Neuronal stem cell (in vitro differentiated cells): ENCODE measurements at regions not wholly inside any gene's neighbourhood (a gene's known extent, or its start where the extent isn't known, plus 50 kb on each side); places are given as distances from the start of the nearest gene placed in this dataset.

Experiments used
- DNase-seq: peaks from one replicate; pipeline ENCODE4 v3.0.0-alpha.2; 2013; ENCODE audit warnings: low spot score
- H2AFZ ChIP-seq: one replicate; pipeline ENCODE4 v1.6.1; 2013; ENCODE audit warnings: mild to moderate bottlenecking, low read length, inconsistent platforms
- H2AK5ac ChIP-seq: 2 replicates; pipeline ENCODE4 v1.6.1; 2013; ENCODE audit warnings: low read depth, mild to moderate bottlenecking, inconsistent platforms, low read length, moderate library complexity, mixed read lengths
- H2BK120ac ChIP-seq: 2 replicates; pipeline ENCODE4 v1.6.1; 2013; ENCODE audit warnings: low read depth, mild to moderate bottlenecking, inconsistent platforms, low read length, moderate library complexity, mixed read lengths
- H2BK12ac ChIP-seq: one replicate; pipeline ENCODE4 v1.6.1; 2013; ENCODE audit warnings: low read length, inconsistent platforms
- H2BK15ac ChIP-seq: 2 replicates; pipeline ENCODE4 v1.6.1; 2013; ENCODE audit warnings: mild to moderate bottlenecking, low read length, inconsistent platforms, mixed read lengths
- H2BK5ac ChIP-seq: one replicate; pipeline ENCODE4 v1.6.1; 2013; ENCODE audit warnings: inconsistent platforms, mild to moderate bottlenecking, low read length, moderate library complexity
- H3K14ac ChIP-seq: one replicate; pipeline ENCODE4 v1.6.1; 2013; ENCODE audit warnings: low read length, inconsistent platforms
- H3K18ac ChIP-seq: 2 replicates; pipeline ENCODE4 v1.6.1; 2013; ENCODE audit warnings: low read length, inconsistent platforms
- H3K23ac ChIP-seq: 2 replicates; pipeline ENCODE4 v1.6.1; 2013; ENCODE audit warnings: low read depth, mild to moderate bottlenecking, mixed read lengths, low read length, inconsistent platforms; ENCODE audit not compliant: poor library complexity
- H3K27ac ChIP-seq: replicated peaks from 3 replicates; pipeline ENCODE4 v1.5.1; 2013; ENCODE audit warnings: low read length, inconsistent platforms
- H3K27me3 ChIP-seq, 3 experiments: 2 replicates each; pipeline ENCODE4 v1.6.1; 2013; ENCODE audit warnings: low read length in 3 of 3, mild to moderate bottlenecking in 2 of 3, inconsistent platforms in 1 of 3, low read depth in 1 of 3, mixed read lengths in 1 of 3, moderate library complexity in 1 of 3; ENCODE audit not compliant: control insufficient read depth in 3 of 3, insufficient read depth in 3 of 3
- H3K36me3 ChIP-seq, 2 donors: replicated peaks in 1 of 2; 2 replicates each; pipeline ENCODE4 v1.6.1; 2013; ENCODE audit warnings: low read length in 2 of 2; ENCODE audit not compliant: control insufficient read depth in 2 of 2, insufficient read depth in 2 of 2
- H3K4ac ChIP-seq: 2 replicates; pipeline ENCODE4 v1.6.1; 2013; ENCODE audit warnings: inconsistent platforms, mild to moderate bottlenecking, low read length, moderate library complexity
- H3K4me1 ChIP-seq, 2 donors: 1 replicate in 1 of 2; 2 replicates in 1 of 2; pipeline ENCODE4 v1.6.1; 2013; ENCODE audit warnings: low read length in 2 of 2, low read depth in 1 of 2; ENCODE audit not compliant: control insufficient read depth in 2 of 2, insufficient read depth in 1 of 2
- H3K4me2 ChIP-seq: one replicate; pipeline ENCODE4 v1.6.1; 2013; ENCODE audit warnings: mild to moderate bottlenecking, low read length, inconsistent platforms; ENCODE audit not compliant: insufficient read depth, poor library complexity, severe bottlenecking
- H3K4me3 ChIP-seq, 2 donors: 2 replicates each; pipeline ENCODE4 v1.5.1; 2013; ENCODE audit warnings: low read length in 2 of 2, mild to moderate bottlenecking in 2 of 2, inconsistent platforms in 1 of 2, moderate library complexity in 1 of 2
- H3K79me1 ChIP-seq: one replicate; pipeline ENCODE4 v1.6.1; 2013; ENCODE audit warnings: low read depth, mild to moderate bottlenecking, inconsistent platforms, low read length, moderate library complexity
- H3K9ac ChIP-seq: one replicate; pipeline ENCODE4 v1.6.1; 2013; ENCODE audit warnings: mild to moderate bottlenecking, low read depth, low read length, inconsistent platforms; ENCODE audit not compliant: poor library complexity
- H3K9me3 ChIP-seq, 2 donors: replicated peaks in 1 of 2; 2 replicates each; pipeline versions ENCODE3 to v1.6.1; 2013; ENCODE audit warnings: low read length in 2 of 2, mild to moderate bottlenecking in 2 of 2, inconsistent platforms in 1 of 2, low read depth in 1 of 2, mixed read lengths in 1 of 2, moderate library complexity in 1 of 2; ENCODE audit not compliant: control insufficient read depth in 2 of 2, insufficient read depth in 1 of 2
- H4K8ac ChIP-seq: one replicate; pipeline ENCODE4 v1.6.1; 2013; ENCODE audit warnings: low read depth, mild to moderate bottlenecking, inconsistent platforms, low read length, moderate library complexity
- H4K91ac ChIP-seq: one replicate; pipeline ENCODE4 v1.6.1; 2013; ENCODE audit warnings: low read length, low read depth, mild to moderate bottlenecking, inconsistent platforms; ENCODE audit not compliant: poor library complexity
- WGBS, 2 donors: extraction: QIAGEN DNeasy Blood & Tissue Kit; methylation state at CpG; one replicate each; pipeline ENCODE4 v1.1.7; 2013; ENCODE audit warnings: missing lambda C conversion rate in 2 of 2, mixed read lengths in 1 of 2; ENCODE audit not compliant: insufficient read length in 2 of 2, insufficient replicate concordance in 1 of 2; ENCODE audit errors: extremely low coverage in 2 of 2; 5-methylcytosine and 5-hydroxymethylcytosine counted together

DNA sequence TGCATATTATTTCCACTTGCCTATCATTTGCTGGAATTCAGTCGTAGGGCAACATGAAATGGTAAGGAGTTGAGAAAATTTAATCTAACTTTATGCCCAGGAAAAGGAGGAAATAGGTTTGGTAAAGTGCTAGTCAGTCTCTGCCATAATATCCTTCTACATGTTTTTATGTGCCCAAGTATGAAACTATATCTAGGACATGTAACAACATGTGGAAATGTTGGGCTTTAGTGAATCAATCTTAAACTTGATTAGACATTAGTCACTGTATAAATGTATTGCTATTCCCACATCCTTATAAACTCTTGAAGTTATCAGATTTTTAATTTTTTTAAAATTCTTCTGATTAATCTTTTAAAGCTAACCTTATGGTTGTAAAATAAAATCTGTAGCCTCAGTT is 204.7 kb upstream of the ZRANB2 start:
- Histone ChIP-seq H3K27me3 (no peaks in the 10 kb centered on the region), H3K36me3 (no peaks in the 10 kb centered on the region), H3K18ac (no peak overlapping the region), H2AFZ (no peak overlapping the region), H3K4me2 (no peak overlapping the region), H3K27ac (no peak overlapping the region), H2AK5ac (no peak overlapping the region), H3K4me3 (no peak overlapping the region), H3K9me3 (no peaks in the 10 kb centered on the region), H4K8ac (no peak overlapping the region), H2BK15ac (no peak overlapping the region), H2BK120ac (no peak overlapping the region), H3K79me1 (no peaks in the 10 kb centered on the region), H2BK12ac (no peak overlapping the region), H3K14ac (no peak overlapping the region), H3K23ac (no peak overlapping the region), H2BK5ac (no peak overlapping the region), H4K91ac (no peak overlapping the region), H3K4me1 (no peaks in the 10 kb centered on the region), H3K4ac (no peak overlapping the region), H3K9ac (no peak overlapping the region)
- no CpG with 5 or more reads among the region's 1 CpG for WGBS, 2 donors
- no peak for DNase-seq

DNA sequence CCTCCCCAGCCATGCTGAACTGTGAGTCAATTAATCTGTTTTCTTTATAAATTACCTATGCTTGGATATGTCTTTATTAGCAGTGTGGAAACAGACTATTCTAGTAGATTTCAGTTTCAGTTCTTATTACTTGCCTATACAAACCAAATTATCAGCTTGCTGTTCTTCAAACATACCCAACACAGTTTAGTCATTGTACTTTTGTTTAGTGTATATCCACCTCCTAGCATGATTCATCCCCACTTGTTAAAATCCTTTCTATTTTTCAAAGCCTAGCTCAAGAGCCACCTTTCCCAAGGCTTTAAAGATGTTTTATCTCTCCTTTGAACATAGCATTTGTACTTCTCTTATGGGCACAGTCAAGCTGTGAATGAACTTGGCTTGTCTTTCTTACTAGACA is 195.6 kb upstream of the ZRANB2 start:
- Histone ChIP-seq H3K14ac (no peak overlapping the region), H3K4me3 (no peak overlapping the region), H3K27me3 (no peaks in the 10 kb centered on the region), H3K4ac (no peak overlapping the region), H3K36me3 (no peaks in the 10 kb centered on the region), H3K9ac (no peak overlapping the region), H2BK15ac (no peak overlapping the region), H3K4me2 (no peak overlapping the region), H2AFZ (no peak overlapping the region), H4K91ac (no peak overlapping the region), H3K4me1 (no peaks in the 10 kb centered on the region), H2BK12ac (no peak overlapping the region), H3K27ac (no peak overlapping the region), H2BK120ac (no peak overlapping the region), H3K18ac (no peak overlapping the region), H3K23ac (no peak overlapping the region), H3K79me1 (no peaks in the 10 kb centered on the region), H3K9me3 (no peaks in the 10 kb centered on the region), H2AK5ac (no peak overlapping the region), H4K8ac (no peak overlapping the region), H2BK5ac (no peak overlapping the region)
- DNase-seq, result no peak

DNA sequence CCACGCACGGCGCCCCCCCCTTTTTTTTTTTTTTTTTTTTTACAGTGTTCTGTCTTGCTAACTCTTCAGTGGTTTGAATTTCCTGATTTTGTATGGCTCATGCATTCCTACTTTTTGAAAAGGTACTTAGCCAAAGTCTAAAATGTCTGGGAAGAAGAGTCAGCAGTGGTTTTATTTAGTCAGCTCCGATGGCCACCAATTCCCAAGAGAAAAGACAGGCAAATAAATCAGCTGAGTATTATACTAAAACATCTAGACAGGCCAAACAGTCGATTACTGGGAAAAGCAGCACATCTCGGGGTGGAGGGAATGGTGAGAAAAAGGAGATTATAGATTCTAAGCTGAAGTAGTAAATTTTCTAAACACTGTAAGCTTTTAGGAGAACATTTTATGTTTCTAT is 192.5 kb upstream of the ZRANB2 start:
- no CpG with 5 or more reads among the region's 6 CpGs for WGBS, 2 donors

DNA sequence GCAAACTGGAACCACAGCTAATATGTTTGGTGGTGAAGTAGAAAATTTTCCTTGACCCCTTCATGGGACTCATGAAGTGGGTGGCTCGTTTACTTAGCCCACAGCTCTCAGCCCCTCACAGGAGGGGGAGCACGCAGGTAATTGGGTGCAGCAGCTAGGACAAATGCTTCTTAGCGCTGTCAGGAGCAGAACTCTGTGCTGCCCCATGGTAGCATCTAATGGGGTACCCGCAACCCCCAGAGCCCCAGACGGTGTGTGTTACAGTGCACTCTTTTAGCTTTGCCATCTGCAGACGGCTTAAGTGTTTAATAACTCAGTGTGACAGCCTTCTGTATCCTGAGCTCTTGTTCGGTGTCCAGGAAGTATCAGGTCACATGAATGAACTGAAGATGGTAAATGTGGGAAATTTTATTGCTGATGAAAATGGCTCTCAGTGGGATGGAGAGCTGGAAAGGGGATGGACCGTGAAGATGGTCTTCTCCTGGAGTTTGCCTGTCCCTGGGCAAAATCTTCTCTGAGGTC is 189.6 kb upstream of the ZRANB2 start:
- Histone ChIP-seq H3K14ac (no peak overlapping the region), H3K18ac (peak overlapping the region; percentile 20), H2BK15ac (no peak overlapping the region), H3K79me1 (no peaks in the 10 kb centered on the region), H2AK5ac (peak overlapping the region; percentile 13), H3K4me3 (no peak overlapping the region), H3K27me3 (no peaks in the 10 kb centered on the region), H3K27ac (no peak overlapping the region), H2BK120ac (no peak overlapping the region), H3K4me2 (no peak overlapping the region), H3K4ac (no peak overlapping the region), H3K36me3 (no peaks in the 10 kb centered on the region), H3K4me1 (peaks cover 0 to 2% of the 10 kb centered on the region in 2 donors), H4K8ac (no peak overlapping the region), H3K9me3 (no peaks in the 10 kb centered on the region), H2BK12ac (no peak overlapping the region), H3K23ac (no peak overlapping the region), H2BK5ac (no peak overlapping the region), H2AFZ (no peak overlapping the region), H3K9ac (no peak overlapping the region), H4K91ac (no peak overlapping the region)
- DNase-seq, result no peak
- no CpG with 5 or more reads among the region's 8 CpGs for WGBS, 2 donors

More for the DNA sequence above, 192.5 kb upstream of the ZRANB2 start:
- H2BK12ac ChIP-seq, result no peak overlapping the region
- no peak overlapping the region for H3K4me3 ChIP-seq
- no peak overlapping the region for H3K9ac ChIP-seq
- H3K4me2 ChIP-seq, result no peak overlapping the region
- H3K27ac ChIP-seq, result no peak overlapping the region
- H2AFZ ChIP-seq, result no peak overlapping the region
- no peak overlapping the region for H4K91ac ChIP-seq
- H4K8ac ChIP-seq, result no peak overlapping the region
- no peaks in the 10 kb centered on the region for H3K27me3 ChIP-seq
- no peak overlapping the region for H2BK120ac ChIP-seq
- H3K14ac ChIP-seq, result no peak overlapping the region
- no peak overlapping the region for H3K4ac ChIP-seq
- no peaks in the 10 kb centered on the region for H3K9me3 ChIP-seq
- no peak overlapping the region for H3K23ac ChIP-seq
- peaks cover 0 to 2% of the 10 kb centered on the region in 2 donors for H3K4me1 ChIP-seq
- no peak overlapping the region for H2AK5ac ChIP-seq
- H2BK15ac ChIP-seq, result no peak overlapping the region
- no peak overlapping the region for H3K18ac ChIP-seq
- H3K36me3 ChIP-seq, result no peaks in the 10 kb centered on the region
- H2BK5ac ChIP-seq, result no peak overlapping the region
- no peak for DNase-seq
- H3K79me1 ChIP-seq, result no peaks in the 10 kb centered on the region
